SK-N-SH treated with all-trans-retinoic acid at 6 μM for 48 hours (cell line): ENCODE measurements at regions not wholly inside any gene's neighbourhood (a gene's known extent, or its start where the extent isn't known, plus 50 kb on each side); places are given as distances from the start of the nearest gene placed in this dataset.

Source experiments
- ATAC-seq: fragments of 200-7000 bp; cut with Tn5 transposase; 3 replicates; pipeline ENCODE4 v1.9.1; 2020; ENCODE audit warnings: mild to moderate bottlenecking, moderate library complexity
- ARNTL ChIP-seq: fragments of 450-650 bp; formaldehyde crosslinking; IDR thresholded peaks from 2 replicates; pipeline ENCODE4 v1.5.0; 2020; ENCODE audit warnings: low read depth, mild to moderate bottlenecking, moderate library complexity, borderline replicate concordance
- BACH2 ChIP-seq: fragments of 250-450 bp; sonication (Bioruptor Pico); IDR thresholded peaks from 2 replicates; pipeline ENCODE4 v1.9.0; 2021; ENCODE audit warnings: mild to moderate bottlenecking, borderline replicate concordance
- CREB5 ChIP-seq: fragments of 250-450 bp; sonication (Bioruptor Pico); IDR thresholded peaks from 2 replicates; pipeline ENCODE4 v1.5.1; 2020; ENCODE audit warnings: low read depth, mild to moderate bottlenecking, moderate library complexity
- CSDC2 ChIP-seq: fragments of 250-450 bp; sonication (Bioruptor Pico); IDR thresholded peaks from 2 replicates; pipeline ENCODE4 v1.5.0; 2020; ENCODE audit warnings: mild to moderate bottlenecking, moderate library complexity
- CSRNP3 ChIP-seq: fragments of 250-450 bp; sonication (Bioruptor Pico); IDR thresholded peaks from 2 replicates; pipeline ENCODE4 v1.5.1; 2021; ENCODE audit warnings: mild to moderate bottlenecking, moderate library complexity
- ESRRG ChIP-seq: fragments of 250-450 bp; sonication (Bioruptor Pico); IDR thresholded peaks from 2 replicates; pipeline ENCODE4 v1.6.1; 2021; ENCODE audit warnings: mild to moderate bottlenecking
- GLIS3 ChIP-seq: fragments of 250-450 bp; sonication (Bioruptor Pico); IDR thresholded peaks from 2 replicates; pipeline ENCODE4 v1.5.0; 2020; ENCODE audit warnings: mild to moderate bottlenecking, moderate library complexity
- ISL1 ChIP-seq: fragments of 250-450 bp; sonication (Bioruptor Pico); IDR thresholded peaks from 2 replicates; pipeline ENCODE4 v2.1.2; 2022; ENCODE audit warnings: mild to moderate bottlenecking, moderate library complexity
- OSR1 ChIP-seq: fragments of 250-450 bp; sonication (Bioruptor Pico); IDR thresholded peaks from 2 replicates; pipeline ENCODE4 v1.8.0; 2022; ENCODE audit warnings: moderate library complexity, mild to moderate bottlenecking, inconsistent platforms
- PATZ1 ChIP-seq: fragments of 250-450 bp; sonication (Bioruptor Pico); IDR thresholded peaks from 2 replicates; pipeline ENCODE4 v1.8.0; 2020; ENCODE audit warnings: mild to moderate bottlenecking, moderate library complexity, borderline replicate concordance
- POU6F1 ChIP-seq: fragments of 250-450 bp; sonication (Bioruptor Pico); IDR thresholded peaks from 2 replicates; pipeline ENCODE4 v1.8.0; 2021; ENCODE audit warnings: low read depth, mild to moderate bottlenecking, moderate library complexity, borderline replicate concordance
- PPARA ChIP-seq: fragments of 250-450 bp; sonication (Bioruptor Pico); IDR thresholded peaks from 2 replicates; pipeline ENCODE4 v1.5.0; 2020; ENCODE audit warnings: mild to moderate bottlenecking, borderline replicate concordance
- RARB ChIP-seq: fragments of 250-450 bp; sonication (Bioruptor Pico); IDR thresholded peaks from 2 replicates; pipeline ENCODE4 v1.8.0; 2021; ENCODE audit warnings: mild to moderate bottlenecking, moderate library complexity
- SNAI2 ChIP-seq: fragments of 250-450 bp; sonication (Bioruptor Pico); IDR thresholded peaks from 2 replicates; pipeline ENCODE4 v1.5.0; 2020; ENCODE audit warnings: mild to moderate bottlenecking, moderate library complexity
- TCF4 ChIP-seq: fragments of 250-450 bp; sonication (Bioruptor Pico); IDR thresholded peaks from 2 replicates; pipeline ENCODE4 v1.8.0; 2021; ENCODE audit warnings: mild to moderate bottlenecking, moderate library complexity, borderline replicate concordance
- TOX ChIP-seq: fragments of 250-450 bp; sonication (Bioruptor Pico); IDR thresholded peaks from 2 replicates; pipeline ENCODE4 v1.8.0; 2021; ENCODE audit warnings: mild to moderate bottlenecking, moderate library complexity, borderline replicate concordance
- TSHZ2 ChIP-seq: fragments of 250-450 bp; sonication (Bioruptor Pico); IDR thresholded peaks from 2 replicates; pipeline ENCODE4 v1.5.0; 2020; ENCODE audit warnings: mild to moderate bottlenecking, moderate library complexity
- ZC3H10 ChIP-seq: fragments of 250-450 bp; sonication (Bioruptor Pico); IDR thresholded peaks from 2 replicates; pipeline ENCODE4 v1.5.1; 2021; ENCODE audit warnings: mild to moderate bottlenecking, moderate library complexity
- ZFP3 ChIP-seq: fragments of 250-450 bp; sonication (Bioruptor Pico); IDR thresholded peaks from 2 replicates; pipeline ENCODE4 v1.5.0; 2020; ENCODE audit warnings: mild to moderate bottlenecking, moderate library complexity
- ZFP30 ChIP-seq: fragments of 450-650 bp; formaldehyde crosslinking; IDR thresholded peaks from 2 replicates; pipeline ENCODE4 v1.5.0; 2022; ENCODE audit warnings: mild to moderate bottlenecking, moderate library complexity
- ZNF565 ChIP-seq: fragments of 450-650 bp; formaldehyde crosslinking; conservative IDR thresholded peaks from 2 replicates; pipeline ENCODE4 v1.5.0; 2020; ENCODE audit warnings: low read depth, mild to moderate bottlenecking, moderate library complexity
- ZNF70 ChIP-seq: fragments of 450-650 bp; formaldehyde crosslinking; IDR thresholded peaks from 2 replicates; pipeline ENCODE4 v1.5.0; 2020; ENCODE audit warnings: mild to moderate bottlenecking, moderate library complexity
- ZNF8 ChIP-seq: fragments of 450-650 bp; formaldehyde crosslinking; IDR thresholded peaks from 2 replicates; pipeline ENCODE4 v1.5.0; 2020; ENCODE audit warnings: mild to moderate bottlenecking, moderate library complexity

- ATAC-seq = no peak
- TF ChIP-seq RARB = no peak
- TF ChIP-seq BACH2 (CRISPR knock-in tag) = no peak
- no peak for TF ChIP-seq OSR1 (CRISPR knock-in tag)
- no peak for TF ChIP-seq TCF4 (CRISPR knock-in tag)
- no peak for TF ChIP-seq SNAI2 (CRISPR knock-in tag)
- no peak for TF ChIP-seq ZNF565 (CRISPR knock-in tag)
- no peak for TF ChIP-seq ISL1 (CRISPR knock-in tag)
- TF ChIP-seq ARNTL = no peak
- no peak for TF ChIP-seq CREB5 (CRISPR knock-in tag)
- TF ChIP-seq TSHZ2 (CRISPR knock-in tag) = no peak
- TF ChIP-seq ZC3H10 (CRISPR knock-in tag) = no peak
- TF ChIP-seq ZNF70 (CRISPR knock-in tag) = no peak
- no peak for TF ChIP-seq ZFP30
- TF ChIP-seq ZNF8 = no peak
- no peak for TF ChIP-seq PPARA (CRISPR knock-in tag)
- TF ChIP-seq CSRNP3 (CRISPR knock-in tag) = no peak
- no peak for TF ChIP-seq ESRRG (CRISPR knock-in tag)
- TF ChIP-seq TOX (CRISPR knock-in tag) = no peak
- no peak for TF ChIP-seq PATZ1
- TF ChIP-seq POU6F1 (CRISPR knock-in tag) = no peak
Observed at GRCh38 chr4:79236785-79237184, 89.1 kb downstream of the NAA11 start.

- TF ChIP-seq OSR1 (CRISPR knock-in tag) (no peak), CSRNP3 (CRISPR knock-in tag) (no peak), ZC3H10 (CRISPR knock-in tag) (no peak), ISL1 (CRISPR knock-in tag) (no peak), ZNF70 (CRISPR knock-in tag) (no peak), ZFP30 (no peak), ZNF565 (CRISPR knock-in tag) (no peak), SNAI2 (CRISPR knock-in tag) (no peak), CSDC2 (no peak), ESRRG (CRISPR knock-in tag) (no peak), PPARA (CRISPR knock-in tag) (no peak), CREB5 (CRISPR knock-in tag) (no peak), ZNF8 (no peak), ZFP3 (no peak), GLIS3 (CRISPR knock-in tag) (no peak)
- ATAC-seq = no peak
Observed at GRCh38 chr4:79235095-79235494, 90.8 kb downstream of the NAA11 start.
